HTR-8/SVneo (cell line): ENCODE measurements at regions not wholly inside any gene's neighbourhood (a gene's known extent, or its start where the extent isn't known, plus 50 kb on each side); places are given as distances from the start of the nearest gene placed in this dataset.

Source experiments
- DNase-seq: peaks from one replicate; pipeline ENCODE4 v3.0.0; 2011; ENCODE audit warnings: low spot score, mixed read lengths; ENCODE audit not compliant: insufficient read length
- FAIRE-seq: peaks from 2 replicates; lab custom pipeline; 2011; peaks lifted over from hg19 to GRCh38; lab: Jason Lieb, UNC

- FAIRE-seq (no peak), DNase-seq (no peak)
These were observed 608.9 kb upstream of the SALL1 start for GRCh38 chr16:51759999-51760398.

- FAIRE-seq: no peak
- no peak for DNase-seq
These were observed 608.3 kb upstream of the SALL1 start for GRCh38 chr16:51759329-51759728.

- FAIRE-seq: no peak
- DNase-seq: no peak
These were observed 606.9 kb upstream of the SALL1 start for GRCh38 chr16:51757921-51758479.

- DNase-seq (no peak), FAIRE-seq (no peak)
These were observed 606.4 kb upstream of the SALL1 start for GRCh38 chr16:51757505-51757904.

GRCh38 chr16:51757124-51757470 lies 606.0 kb upstream of the SALL1 start:
- DNase-seq (no peak), FAIRE-seq (no peak)

- no peak for DNase-seq
- no peak for FAIRE-seq
These were observed 605.5 kb upstream of the SALL1 start for GRCh38 chr16:51756447-51757123.

- FAIRE-seq: no peak
These were observed 604.7 kb upstream of the SALL1 start for GRCh38 chr16:51755577-51756355.

GRCh38 chr16:51755039-51755501 lies 604.0 kb upstream of the SALL1 start:
- DNase-seq: no peak
- FAIRE-seq: no peak

More at GRCh38 chr16:51755577-51756355, 604.7 kb upstream of the SALL1 start:
- DNase-seq: no peak

GRCh38 chr16:51753467-51754127 lies 602.5 kb upstream of the SALL1 start:
- DNase-seq: no peak
- FAIRE-seq: no peak

GRCh38 chr16:51752438-51752995 lies 601.4 kb upstream of the SALL1 start:
- DNase-seq: no peak
- no peak for FAIRE-seq

- DNase-seq (no peak), FAIRE-seq (no peak)
These were observed 596.3 kb upstream of the SALL1 start for GRCh38 chr16:51747329-51747728.

- FAIRE-seq: no peak
- DNase-seq: no peak
These were observed 583.1 kb upstream of the SALL1 start for GRCh38 chr16:51734220-51734619.

GRCh38 chr16:51733181-51733580 lies 582.1 kb upstream of the SALL1 start:
- no peak for FAIRE-seq
- no peak for DNase-seq

- DNase-seq: no peak
- no peak for FAIRE-seq
These were observed 580.1 kb upstream of the SALL1 start for GRCh38 chr16:51731160-51731559.

GRCh38 chr16:51723036-51723724 lies 572.1 kb upstream of the SALL1 start:
- FAIRE-seq (no peak), DNase-seq (no peak)

GRCh38 chr16:51722467-51722866 lies 571.4 kb upstream of the SALL1 start:
- FAIRE-seq: no peak
- no peak for DNase-seq

GRCh38 chr16:51719376-51719775 lies 568.3 kb upstream of the SALL1 start:
- DNase-seq (no peak), FAIRE-seq (no peak)

GRCh38 chr16:51716195-51716594 lies 565.1 kb upstream of the SALL1 start:
- FAIRE-seq: no peak

GRCh38 chr16:51713502-51713901 lies 562.4 kb upstream of the SALL1 start:
- DNase-seq (no peak), FAIRE-seq (no peak)

More at GRCh38 chr16:51716195-51716594, 565.1 kb upstream of the SALL1 start:
- DNase-seq: no peak
